GM12892 (cell line): ENCODE measurements at regions not wholly inside any gene's neighbourhood (a gene's known extent, or its start where the extent isn't known, plus 50 kb on each side); places are given as distances from the start of the nearest gene placed in this dataset.

ENCODE experiments used
- POLR2A ChIP-seq: IDR thresholded peaks from 2 replicates; pipeline ENCODE4 v1.6.1; 2011; ENCODE audit warnings: low read depth, low read length, control low read depth
- TAF1 ChIP-seq: IDR thresholded peaks from 2 replicates; pipeline ENCODE4 v1.6.1; 2011; ENCODE audit warnings: low read depth, mild to moderate bottlenecking, control low read depth, low read length, borderline replicate concordance

- no peak for TF ChIP-seq POLR2A
- TF ChIP-seq TAF1: no peak
Measured at GRCh38 chr13:109297628-109298027, 488.8 kb downstream of the IRS2 start.
